H1 (cell line): ENCODE measurements at regions not wholly inside any gene's neighbourhood (a gene's known extent, or its start where the extent isn't known, plus 50 kb on each side); places are given as distances from the start of the nearest gene placed in this dataset.

Experiments
- CTCF ChIA-PET: fragments of 300-600 bp; sonication (Branson Sonifier 250); formaldehyde crosslinking; loops from one replicate; lab custom pipeline; 2021; ENCODE audit not compliant: partially characterized antibody; lab: Charles Lee
- POLR2A ChIA-PET: fragments of 300-600 bp; sonication (Branson Sonifier 250); formaldehyde crosslinking; loops from one replicate; lab custom pipeline; 2021; ENCODE audit warnings: inconsistent platforms; ENCODE audit not compliant: partially characterized antibody; lab: Charles Lee
- DNase-seq, 2 experiments: peaks; one replicate each; pipeline versions ENCODE4 v3.0.0 to v3.0.0-alpha.2; 2010 to 2022; ENCODE audit warnings: low spot score in 2 of 2, low read depth in 1 of 2, mixed read lengths in 1 of 2
- FAIRE-seq: peaks from 2 replicates; lab custom pipeline; 2011; peaks lifted over from hg19 to GRCh38; lab: Jason Lieb, UNC
- H2AFZ ChIP-seq: 2 replicates; pipeline ENCODE4 v1.8.1; 2012; ENCODE audit warnings: low read length, inconsistent platforms
- H2AK5ac ChIP-seq: 2 replicates; pipeline ENCODE4 v1.6.1; 2013; ENCODE audit warnings: low read depth, low read length
- H2BK120ac ChIP-seq: replicated peaks from 2 replicates; pipeline ENCODE3; 2013; ENCODE audit warnings: low read depth, low read length, inconsistent platforms
- H2BK12ac ChIP-seq: 2 replicates; pipeline ENCODE4 v1.6.1; 2013; ENCODE audit warnings: low read depth, low read length
- H2BK15ac ChIP-seq: 2 replicates; pipeline ENCODE4 v1.6.1; 2013; ENCODE audit warnings: low read length
- H2BK20ac ChIP-seq: 2 replicates; pipeline ENCODE4 v1.6.1; 2013; ENCODE audit warnings: low read length
- H2BK5ac ChIP-seq: 2 replicates; pipeline ENCODE4 v1.6.1; 2013; ENCODE audit warnings: low read depth, low read length
- H3K14ac ChIP-seq: 2 replicates; pipeline ENCODE4 v1.6.1; 2013; ENCODE audit warnings: inconsistent platforms; ENCODE audit not compliant: insufficient read length
- H3K18ac ChIP-seq: 2 replicates; pipeline ENCODE4 v1.6.1; 2013; ENCODE audit warnings: low read length; ENCODE audit errors: extremely low read depth
- H3K23ac ChIP-seq: 2 replicates; pipeline ENCODE4 v1.6.1; 2013; ENCODE audit warnings: inconsistent platforms; ENCODE audit not compliant: insufficient read length
- H3K23me2 ChIP-seq: 2 replicates; pipeline ENCODE4 v1.6.1; 2013; ENCODE audit warnings: low read depth, low read length
- H3K27ac ChIP-seq: 2 replicates; pipeline ENCODE4 v1.6.1; 2011; ENCODE audit warnings: low read depth, low read length, inconsistent platforms
- H3K27me3 ChIP-seq, 4 experiments: replicated peaks in 1 of 4; 1 replicate in 1 of 4; 2 replicates in 3 of 4; pipeline versions ENCODE4 v1.6.1 to v1.8.1; 2011 to 2013; ENCODE audit warnings: low read length in 3 of 4, mild to moderate bottlenecking in 3 of 4, inconsistent platforms in 2 of 4, mixed read lengths in 2 of 4, moderate library complexity in 1 of 4; ENCODE audit not compliant: control insufficient read depth in 3 of 4, insufficient read depth in 3 of 4; ENCODE audit errors: extremely low read depth in 1 of 4
- H3K36me3 ChIP-seq, 4 experiments: 2 replicates each; pipeline versions ENCODE4 v1.6.1 to v1.8.1; 2011 to 2013; ENCODE audit warnings: mild to moderate bottlenecking in 4 of 4, low read length in 3 of 4, moderate library complexity in 2 of 4, control low read depth in 1 of 4, inconsistent platforms in 1 of 4; ENCODE audit not compliant: insufficient read depth in 4 of 4, control insufficient read depth in 2 of 4
- H3K4ac ChIP-seq: replicated peaks from 2 replicates; pipeline ENCODE3; 2013; ENCODE audit warnings: low read length, low read depth, mixed read lengths, inconsistent platforms; ENCODE audit not compliant: insufficient read length
- H3K4me1 ChIP-seq, 4 experiments: replicated peaks in 1 of 4; 1 replicate in 1 of 4; 2 replicates in 3 of 4; pipeline versions ENCODE4 v1.6.1 to v1.8.1; 2011 to 2013; ENCODE audit warnings: low read length in 3 of 4, inconsistent platforms in 2 of 4, mixed read lengths in 1 of 4; ENCODE audit not compliant: insufficient read depth in 4 of 4, control insufficient read depth in 3 of 4
- H3K4me2 ChIP-seq, 2 experiments: 2 replicates each; pipeline versions ENCODE4 v1.6.1 to v1.8.1; 2011 to 2013; ENCODE audit warnings: low read depth in 2 of 2, low read length in 2 of 2, control low read depth in 1 of 2, inconsistent platforms in 1 of 2, mild to moderate bottlenecking in 1 of 2; ENCODE audit not compliant: insufficient read depth in 1 of 2
- H3K4me3 ChIP-seq, 4 experiments: fragments of 200-600, 300-600 bp in 1 of 4; sonication (generic), shearing (Covaris generic), sonication (Bioruptor Twin) in 1 of 4; 2 replicates each; pipeline versions ENCODE4 v1.5.1 to v1.8.1; 2011 to 2016; ENCODE audit warnings: low read length in 4 of 4, low read depth in 3 of 4, control low read depth in 2 of 4, inconsistent platforms in 2 of 4, mild to moderate bottlenecking in 2 of 4, mixed read lengths in 1 of 4, moderate library complexity in 1 of 4; ENCODE audit not compliant: insufficient read depth in 2 of 4; ENCODE audit errors: extremely low read depth in 1 of 4
- H3K56ac ChIP-seq: replicated peaks from 2 replicates; pipeline ENCODE3; 2013; ENCODE audit warnings: low read depth, mild to moderate bottlenecking, mixed read lengths, low read length, inconsistent platforms; ENCODE audit not compliant: insufficient read length
- H3K79me1 ChIP-seq: 2 replicates; pipeline ENCODE4 v1.6.1; 2013; ENCODE audit warnings: low read depth, low read length, control low read depth
- H3K79me2 ChIP-seq, 2 experiments: 2 replicates each; pipeline versions ENCODE4 v1.6.1 to v1.8.1; 2012 to 2013; ENCODE audit warnings: low read length in 2 of 2, mild to moderate bottlenecking in 2 of 2, inconsistent platforms in 1 of 2; ENCODE audit not compliant: insufficient read depth in 2 of 2, control insufficient read depth in 1 of 2
- H3K9ac ChIP-seq, 4 experiments: replicated peaks in 1 of 4; 1 replicate in 1 of 4; 2 replicates in 3 of 4; pipeline versions ENCODE4 v1.6.1 to v1.8.1; 2011 to 2013; ENCODE audit warnings: low read depth in 3 of 4, low read length in 3 of 4, control low read depth in 2 of 4, mild to moderate bottlenecking in 2 of 4, moderate library complexity in 2 of 4, inconsistent platforms in 1 of 4; ENCODE audit errors: extremely low read depth in 1 of 4
- H3K9me3 ChIP-seq, 2 experiments: 2 replicates each; pipeline versions ENCODE4 v1.6.1 to v1.8.1; 2012 to 2013; ENCODE audit warnings: mild to moderate bottlenecking in 2 of 2, moderate library complexity in 2 of 2, control low read depth in 1 of 2, inconsistent platforms in 1 of 2, low read depth in 1 of 2, low read length in 1 of 2, mixed read lengths in 1 of 2; ENCODE audit not compliant: insufficient read depth in 2 of 2
- H4K20me1 ChIP-seq, 2 experiments: replicated peaks in 1 of 2; 2 replicates each; pipeline versions ENCODE3 to v1.8.1; 2011 to 2013; ENCODE audit warnings: inconsistent platforms in 2 of 2, low read length in 2 of 2, mild to moderate bottlenecking in 1 of 2; ENCODE audit not compliant: insufficient read depth in 2 of 2, control insufficient read depth in 1 of 2
- H4K5ac ChIP-seq: 2 replicates; pipeline ENCODE4 v1.6.1; 2013; ENCODE audit warnings: low read length, low read depth, mixed read lengths, inconsistent platforms; ENCODE audit not compliant: insufficient read length
- H4K8ac ChIP-seq: 2 replicates; pipeline ENCODE4 v1.8.0; 2013; ENCODE audit warnings: mild to moderate bottlenecking, moderate library complexity, low read length, inconsistent platforms; ENCODE audit not compliant: insufficient read depth; ENCODE audit errors: extremely low read depth
- H4K91ac ChIP-seq: replicated peaks from 2 replicates; pipeline ENCODE3; 2013; ENCODE audit warnings: low read length, mixed read lengths, inconsistent platforms; ENCODE audit not compliant: insufficient read length
- ATF2 ChIP-seq: IDR thresholded peaks from 2 replicates; pipeline ENCODE4 v1.6.1; 2012; ENCODE audit warnings: low read length, inconsistent platforms
- BACH1 ChIP-seq: IDR thresholded peaks from 2 replicates; pipeline ENCODE4 v1.6.1; 2012; ENCODE audit warnings: low read length, improper control_type of control experiment
- EZH2 ChIP-seq: fragments of 200-600 bp; sonication (generic); IDR thresholded peaks from 2 replicates; pipeline ENCODE4 v1.7.1; 2012; ENCODE audit warnings: low read depth, mild to moderate bottlenecking, moderate library complexity, low read length, inconsistent platforms; ENCODE audit not compliant: severe bottlenecking
- HDAC6 ChIP-seq: IDR thresholded peaks from one replicate; pipeline ENCODE4 v1.7.1; 2012; ENCODE audit warnings: low read depth, mild to moderate bottlenecking, inconsistent platforms, low read length, moderate library complexity
- KDM4A ChIP-seq: IDR thresholded peaks from one replicate; pipeline ENCODE4 v1.7.1; 2012; ENCODE audit warnings: low read depth, mild to moderate bottlenecking, moderate library complexity, low read length, inconsistent platforms; ENCODE audit not compliant: severe bottlenecking
- PHF8 ChIP-seq: fragments of 200-600 bp; sonication (generic); conservative IDR thresholded peaks from 2 replicates; pipeline ENCODE4 v1.7.1; 2012; ENCODE audit warnings: low read depth, mild to moderate bottlenecking, inconsistent platforms, low read length, moderate library complexity
- RNF2 ChIP-seq: fragments of 200-900, 300-1000 bp; sonication (generic); IDR thresholded peaks from 2 replicates; pipeline ENCODE4 v1.7.1; 2016; ENCODE audit warnings: borderline replicate concordance, low read depth, mild to moderate bottlenecking, antibody characterized with exemption, low read length; ENCODE audit not compliant: poor library complexity, severe bottlenecking; ENCODE audit errors: missing control alignments
- SAP30 ChIP-seq: fragments of 300-600 bp; sonication (generic); IDR thresholded peaks from 2 replicates; pipeline ENCODE4 v1.7.1; 2012; ENCODE audit warnings: low read length, moderate library complexity, mild to moderate bottlenecking, inconsistent platforms; ENCODE audit not compliant: insufficient read depth, insufficient replicate concordance
- WGBS, 2 experiments: shearing (Covaris generic) in 1 of 2; methylation state at CpG; one replicate each; pipeline versions ENCODE4 v1.1.6 to v1.1.7; 2013 to 2015; ENCODE audit warnings: low lambda C conversion rate in 2 of 2, mixed read lengths in 2 of 2, inconsistent platforms in 1 of 2, low coverage in 1 of 2, missing lambda C conversion rate in 1 of 2; ENCODE audit not compliant: insufficient replicate concordance in 2 of 2, insufficient coverage in 1 of 2, insufficient read length in 1 of 2; ENCODE audit errors: extremely low coverage in 1 of 2, missing lambda C conversion rate in 1 of 2; 5-methylcytosine and 5-hydroxymethylcytosine counted together

GRCh38 chr21:38660333-38661196 is 145.2 kb upstream of the ETS2 start:
- no peak overlapping the region for H4K5ac ChIP-seq
- H2BK5ac ChIP-seq: no peak overlapping the region
- H2BK120ac ChIP-seq: no peak overlapping the region
- H3K9ac ChIP-seq: no peak overlapping the region
- peak overlapping the region; percentile 76; the same call in 1 of the 2 replicates for H3K18ac ChIP-seq
- H4K91ac ChIP-seq: no peak overlapping the region
- peak overlapping the region; percentile 74; the same call in 1 of the 2 replicates for H4K8ac ChIP-seq
- FAIRE-seq (no peak), DNase-seq (peak in 1 of 2 experiments; percentile 59)
- H3K56ac ChIP-seq: no peak overlapping the region
- H3K79me1 ChIP-seq: no peaks in the 10 kb centered on the region
- peaks cover 3 to 16% (median 6%) of the 10 kb centered on the region in 4 experiments; a peak in 6 of 7 replicates for H3K4me1 ChIP-seq
- peaks cover 18% of the 10 kb centered on the region; the same call in 1 of the 2 replicates for H3K23me2 ChIP-seq
- ChIA-PET CTCF (interaction anchor here (3.4 kb wide), 1 partner anchor 9 kb away, joined by 10 read pairs; no protein-coding TSS in a partner anchor), POLR2A (no interaction called here)
- H3K14ac ChIP-seq: no peak overlapping the region
- no peak overlapping the region for H2BK12ac ChIP-seq
- no peak overlapping the region for H2AK5ac ChIP-seq
- H3K27ac ChIP-seq: no peak overlapping the region
- no peaks in the 10 kb centered on the region for H3K36me3 ChIP-seq
- no peak overlapping the region for H3K23ac ChIP-seq
- no peaks in the 10 kb centered on the region for H4K20me1 ChIP-seq
- peak overlapping the region; percentile 76 to 78 for H3K4me2 ChIP-seq
- peak overlapping the region; percentile 42 to 61 (median 48) for H3K4me3 ChIP-seq
- H2AFZ ChIP-seq: no peak overlapping the region
- no peaks in the 10 kb centered on the region for H3K79me2 ChIP-seq
- no peak overlapping the region for H2BK15ac ChIP-seq
- peaks cover 8 to 28% (median 21%) of the 10 kb centered on the region in 4 experiments for H3K27me3 ChIP-seq
- WGBS, 2 experiments: 4% methylated on average over 71 of the region's 113 CpGs; no CpG with 5 or more reads in 1 of the 2 experiments
- H2BK20ac ChIP-seq: no peak overlapping the region; the same call in 1 of the 2 replicates
- no peak overlapping the region for H3K4ac ChIP-seq
- H3K9me3 ChIP-seq: no peaks in the 10 kb centered on the region
- TF ChIP-seq HDAC6 (no peak), PHF8 (peak; percentile 29; the same call in 1 of the 2 replicates), SAP30 (no peak), BACH1 (peak; percentile 93), RNF2 (peak; percentile 53), ATF2 (no peak), KDM4A (peak; percentile 26), EZH2 (peak; percentile 51)
